Panc1 (cell line): ENCODE measurements at regions not wholly inside any gene's neighbourhood (a gene's known extent, or its start where the extent isn't known, plus 50 kb on each side); places are given as distances from the start of the nearest gene placed in this dataset.

Source experiments
- ATAC-seq: fragments of 200-7000 bp; cut with Tn5 transposase; 2 replicates; pipeline ENCODE4 v1.9.1; 2020; ENCODE audit warnings: mild to moderate bottlenecking, moderate library complexity
- BruUV-seq: library from RNA; stranded (reverse); fragments of 400-500 nt; replicated peaks from 2 replicates; lab custom pipeline; 2021; lab: Mats Ljungman, UMichigan
- CTCF ChIA-PET: fragments of 300-600 bp; sonication (Branson Sonifier 250); formaldehyde crosslinking; loops from one replicate; lab custom pipeline; 2022; ENCODE audit warnings: antibody characterized with exemption; lab: Charles Lee
- POLR2A ChIA-PET: fragments of 300-600 bp; sonication (Branson Sonifier 250); formaldehyde crosslinking; loops from one replicate; lab custom pipeline; 2022; ENCODE audit warnings: antibody characterized with exemption; lab: Charles Lee
- DNase-seq: peaks from one replicate; pipeline ENCODE4 v3.0.0-alpha.2; 2010; ENCODE audit warnings: low read depth, low spot score
- H3K27ac ChIP-seq: 2 replicates; pipeline ENCODE4 v1.5.1; 2011; ENCODE audit warnings: mild to moderate bottlenecking, low read length, inconsistent platforms
- H3K27me3 ChIP-seq: fragments of 200-500 bp; sonication (Bioruptor generic); 2 replicates; pipeline ENCODE4 v1.6.0; 2014; ENCODE audit warnings: low read length, inconsistent platforms; ENCODE audit not compliant: control insufficient read depth, insufficient read depth
- H3K36me3 ChIP-seq: fragments of 200-500 bp; sonication (Bioruptor generic); 2 replicates; pipeline ENCODE4 v1.5.1; 2014; ENCODE audit warnings: inconsistent platforms, mild to moderate bottlenecking, low read length, moderate library complexity; ENCODE audit not compliant: control insufficient read depth, insufficient read depth
- H3K4me1 ChIP-seq: 2 replicates; pipeline ENCODE4 v1.5.1; 2011; ENCODE audit warnings: inconsistent platforms, mild to moderate bottlenecking, low read length, moderate library complexity; ENCODE audit not compliant: control insufficient read depth, insufficient read depth
- H3K4me3 ChIP-seq, 2 experiments: 2 replicates each; pipeline ENCODE4 v1.5.1; 2011 to 2012; ENCODE audit warnings: low read depth in 2 of 2, low read length in 2 of 2, mild to moderate bottlenecking in 2 of 2, inconsistent platforms in 1 of 2, moderate library complexity in 1 of 2
- H3K9me3 ChIP-seq: fragments of 200-500 bp; sonication (Bioruptor generic); 2 replicates; pipeline ENCODE4 v1.5.1; 2014; ENCODE audit warnings: low read depth, mild to moderate bottlenecking, inconsistent platforms, low read length, moderate library complexity; ENCODE audit not compliant: control insufficient read depth, insufficient read depth
- POLR2AphosphoS5 ChIP-seq: IDR thresholded peaks from 2 replicates; pipeline ENCODE4 v1.6.1; 2012; ENCODE audit warnings: mild to moderate bottlenecking, low read depth, low read length, moderate library complexity
- REST ChIP-seq, 2 experiments: IDR thresholded peaks; 2 replicates each; pipeline ENCODE4 v1.6.1; 2011 to 2012; ENCODE audit warnings: low read depth in 2 of 2, control low read depth in 1 of 2, low read length in 1 of 2, mild to moderate bottlenecking in 1 of 2, moderate library complexity in 1 of 2; ENCODE audit not compliant: insufficient read depth in 1 of 2
- SIN3A ChIP-seq: IDR thresholded peaks from 2 replicates; pipeline ENCODE4 v1.6.1; 2012; ENCODE audit warnings: low read depth, mild to moderate bottlenecking, low read length, moderate library complexity, borderline replicate concordance; ENCODE audit not compliant: insufficient read depth
- TCF7L2 ChIP-seq: IDR thresholded peaks from 2 replicates; pipeline ENCODE4 v1.6.1; 2011; ENCODE audit warnings: mild to moderate bottlenecking, low read depth, low read length, inconsistent platforms
- in situ Hi-C: cut with HindIII; loops from 2 replicates; pipeline ENCODE4 v1.10.0; 2016; ENCODE audit warnings: low sequenced_read_pairs, low pct_unique_long_range_greater_than_20kb
- intact Hi-C: fragments of 100-400 bp; cut with micrococcal nuclease; formaldehyde crosslinking; loops from one replicate; pipeline ENCODE4 v1.10.0; 2022; ENCODE audit not compliant: unreplicated experiment
- TF ChIP-seq, protein P1 (sequence below): fragments of 450-650 bp; IDR thresholded peaks from 2 replicates; pipeline ENCODE4 v1.5.1; 2017; ENCODE audit warnings: mild to moderate bottlenecking

GRCh38 chr12:60872219-60872618 lies 1276.4 kb downstream of the SLC16A7 start:
- Histone ChIP-seq H3K9me3 (no peaks in the 10 kb centered on the region), H3K4me3 (no peak overlapping the region), H3K27me3 (no peaks in the 10 kb centered on the region), H3K4me1 (no peaks in the 10 kb centered on the region), H3K27ac (no peak overlapping the region), H3K36me3 (no peaks in the 10 kb centered on the region)
- POLR2A ChIA-PET = no interaction called here
- DNase-seq = no peak
- intact Hi-C loops (no loop called here), in situ Hi-C loops (no loop called here)
- ATAC-seq = no peak
- CTCF ChIA-PET = no interaction called here
- BruUV-seq = no TSS peak
- TF ChIP-seq, protein P1, sequence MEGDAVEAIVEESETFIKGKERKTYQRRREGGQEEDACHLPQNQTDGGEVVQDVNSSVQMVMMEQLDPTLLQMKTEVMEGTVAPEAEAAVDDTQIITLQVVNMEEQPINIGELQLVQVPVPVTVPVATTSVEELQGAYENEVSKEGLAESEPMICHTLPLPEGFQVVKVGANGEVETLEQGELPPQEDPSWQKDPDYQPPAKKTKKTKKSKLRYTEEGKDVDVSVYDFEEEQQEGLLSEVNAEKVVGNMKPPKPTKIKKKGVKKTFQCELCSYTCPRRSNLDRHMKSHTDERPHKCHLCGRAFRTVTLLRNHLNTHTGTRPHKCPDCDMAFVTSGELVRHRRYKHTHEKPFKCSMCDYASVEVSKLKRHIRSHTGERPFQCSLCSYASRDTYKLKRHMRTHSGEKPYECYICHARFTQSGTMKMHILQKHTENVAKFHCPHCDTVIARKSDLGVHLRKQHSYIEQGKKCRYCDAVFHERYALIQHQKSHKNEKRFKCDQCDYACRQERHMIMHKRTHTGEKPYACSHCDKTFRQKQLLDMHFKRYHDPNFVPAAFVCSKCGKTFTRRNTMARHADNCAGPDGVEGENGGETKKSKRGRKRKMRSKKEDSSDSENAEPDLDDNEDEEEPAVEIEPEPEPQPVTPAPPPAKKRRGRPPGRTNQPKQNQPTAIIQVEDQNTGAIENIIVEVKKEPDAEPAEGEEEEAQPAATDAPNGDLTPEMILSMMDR = no peak
- TF ChIP-seq POLR2AphosphoS5 (no peak), TCF7L2 (no peak), SIN3A (no peak), REST (IDR thresholded peaks at IDR 0.05; ENCODE audit: insufficient read depth in 1 of 2, low read depth in 2 of 2, low read length in 1 of 2) (no peak)

DNA sequence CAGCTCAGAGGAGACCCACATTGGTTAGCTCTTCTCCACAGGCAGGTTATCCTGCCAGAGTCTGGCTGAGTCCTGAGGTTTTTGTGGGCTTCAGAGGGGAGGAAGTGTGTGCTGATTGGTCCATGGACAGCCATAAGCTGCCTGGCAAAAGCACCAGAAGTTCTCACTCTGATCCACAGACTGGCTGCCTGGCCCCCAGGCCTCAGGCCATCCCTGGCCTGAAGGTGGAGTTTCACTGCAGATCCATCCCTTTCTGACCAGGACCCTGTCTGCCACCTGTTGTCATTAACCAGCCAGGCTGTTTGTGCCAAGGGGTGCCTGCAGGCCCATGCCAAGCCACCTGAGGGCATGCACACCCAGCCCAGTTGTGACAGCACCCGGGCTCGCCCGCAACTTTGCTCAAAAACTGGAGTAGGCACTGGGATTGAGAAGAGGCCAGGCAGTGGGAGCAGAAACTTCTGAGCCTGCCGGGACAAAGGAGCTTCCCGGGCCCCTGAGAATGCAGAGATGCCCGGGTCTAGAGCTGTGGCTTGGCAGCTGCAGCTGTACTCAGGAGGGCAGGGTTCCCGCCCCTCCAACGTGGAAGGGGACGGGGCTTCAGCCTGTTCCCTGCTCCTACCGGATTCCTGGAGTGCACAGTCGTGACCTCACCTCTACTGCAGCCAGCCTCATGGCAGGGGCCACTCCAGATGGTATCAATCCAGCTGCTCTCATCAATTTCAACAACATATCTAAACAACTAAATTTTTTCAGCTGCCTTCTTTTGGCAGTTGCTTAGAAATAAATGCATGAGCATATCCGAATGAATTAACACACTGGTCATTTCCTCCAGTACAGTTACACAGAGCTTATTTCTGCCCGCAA lies 1277.3 kb downstream of the SLC16A7 start:
- Histone ChIP-seq H3K4me3 (no peak overlapping the region), H3K36me3 (no peaks in the 10 kb centered on the region), H3K27ac (no peak overlapping the region), H3K9me3 (no peaks in the 10 kb centered on the region), H3K27me3 (no peaks in the 10 kb centered on the region), H3K4me1 (no peaks in the 10 kb centered on the region)
- BruUV-seq = no TSS peak
- ChIA-PET CTCF (no interaction called here), POLR2A (no interaction called here)
- TF ChIP-seq POLR2AphosphoS5 (no peak), SIN3A (no peak), REST (IDR thresholded peaks at IDR 0.05; ENCODE audit: insufficient read depth in 1 of 2, low read depth in 2 of 2, low read length in 1 of 2) (no peak), TCF7L2 (no peak)
- TF ChIP-seq, protein P1 = no peak
- intact Hi-C loops = no loop called here
- in situ Hi-C loops = no loop called here
- no peak for ATAC-seq
- DNase-seq = no peak
